Kidney (tissue), 13 donors: ENCODE measurements at regions not wholly inside any gene's neighbourhood (a gene's known extent, or its start where the extent isn't known, plus 50 kb on each side); places are given as distances from the start of the nearest gene placed in this dataset.

ENCODE experiments used
- DNase-seq, 5 donors: peaks; one replicate each; pipeline ENCODE4 v3.0.0-alpha.2; 2013 to 2020
- FAIRE-seq: peaks from 2 replicates; lab custom pipeline; 2012; peaks lifted over from hg19 to GRCh38; lab: Jason Lieb, UNC
- H3K27ac ChIP-seq, 2 donors: one replicate each; pipeline ENCODE4 v1.7.0; 2013; ENCODE audit warnings: low read depth in 2 of 2, low read length in 2 of 2, inconsistent platforms in 1 of 2
- H3K27me3 ChIP-seq: one replicate; pipeline ENCODE4 v1.7.1; 2013; ENCODE audit warnings: low read length, inconsistent platforms; ENCODE audit not compliant: control insufficient read depth, insufficient read depth
- H3K36me3 ChIP-seq, 3 donors: one replicate each; pipeline versions ENCODE4 v1.7.0 to v1.7.1; 2013; ENCODE audit warnings: low read length in 3 of 3, control low read depth in 1 of 3, inconsistent platforms in 1 of 3; ENCODE audit not compliant: insufficient read depth in 3 of 3, control insufficient read depth in 2 of 3
- H3K4me1 ChIP-seq, 3 donors: one replicate each; pipeline versions ENCODE4 v1.7.0 to v1.7.1; 2013; ENCODE audit warnings: low read length in 3 of 3, inconsistent platforms in 1 of 3, low read depth in 1 of 3; ENCODE audit not compliant: control insufficient read depth in 2 of 3, insufficient read depth in 2 of 3
- H3K4me3 ChIP-seq, 3 donors: one replicate each; pipeline versions ENCODE4 v1.7.0 to v1.8.1; 2013; ENCODE audit warnings: low read length in 3 of 3, control low read depth in 1 of 3, inconsistent platforms in 1 of 3
- H3K9ac ChIP-seq, 3 donors: one replicate each; pipeline versions ENCODE4 v1.7.0 to v1.7.1; 2013; ENCODE audit warnings: low read length in 3 of 3, control low read depth in 1 of 3, inconsistent platforms in 1 of 3
- H3K9me3 ChIP-seq, 3 donors: one replicate each; pipeline versions ENCODE4 v1.7.0 to v1.7.1; 2013; ENCODE audit warnings: low read length in 3 of 3, control low read depth in 1 of 3, inconsistent platforms in 1 of 3; ENCODE audit not compliant: control insufficient read depth in 2 of 3, insufficient read depth in 1 of 3
- CTCF ChIP-seq: IDR thresholded peaks from 3 replicates; pipeline ENCODE4 v1.5.1; 2012; ENCODE audit warnings: mild to moderate bottlenecking, moderate library complexity, borderline replicate concordance; ENCODE audit not compliant: insufficient read depth; ENCODE audit errors: extremely low read depth
- intact Hi-C: fragments of 100-400 bp; cut with DNase I; formaldehyde crosslinking; loops from one replicate; pipeline ENCODE4 v1.11.1; 2022
- donor health status: control.
- donor health status: control.
- donor health status: control.
- donor health status: control.
- donor health status: control.
- donor health status: DM: yes; HTN: yes; CAD: no.
- donor health status: Normal renal cell carcinoma (clear cell type).

DNA sequence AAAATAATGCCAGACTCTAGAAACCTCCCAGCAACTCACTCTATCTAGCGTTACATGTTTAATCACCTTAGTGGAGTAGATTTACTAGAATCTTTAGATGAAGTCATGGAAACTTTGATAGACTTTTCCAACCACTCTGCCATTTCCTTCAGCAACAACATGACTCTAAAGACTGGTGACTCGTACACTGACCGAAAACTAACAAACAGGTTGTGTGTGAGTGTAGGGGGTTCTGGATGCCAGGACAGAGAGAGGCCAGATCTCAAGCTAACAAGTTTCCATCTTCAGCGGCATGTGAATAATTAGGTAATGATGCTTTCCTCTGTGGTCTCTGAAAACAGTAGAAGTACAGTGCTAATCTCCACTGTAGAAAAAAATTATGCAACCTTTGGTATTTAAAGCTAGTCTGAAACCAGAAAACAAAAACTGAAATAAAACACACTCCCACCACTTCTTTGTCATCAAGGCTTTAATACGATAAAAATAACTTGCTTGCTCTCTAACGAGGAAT, 286.4 kb downstream of the PRDM5 start:
- intact Hi-C loops, result no loop called here
- Histone ChIP-seq H3K27me3 (no peaks in the 10 kb centered on the region), H3K9me3 (no peaks in the 10 kb centered on the region), H3K27ac (no peak overlapping the region), H3K36me3 (no peaks in the 10 kb centered on the region), H3K4me1 (no peaks in the 10 kb centered on the region), H3K4me3 (no peak overlapping the region), H3K9ac (no peak overlapping the region)
- DNase-seq (no peak), FAIRE-seq (no peak)
- TF ChIP-seq CTCF, result no peak

DNA sequence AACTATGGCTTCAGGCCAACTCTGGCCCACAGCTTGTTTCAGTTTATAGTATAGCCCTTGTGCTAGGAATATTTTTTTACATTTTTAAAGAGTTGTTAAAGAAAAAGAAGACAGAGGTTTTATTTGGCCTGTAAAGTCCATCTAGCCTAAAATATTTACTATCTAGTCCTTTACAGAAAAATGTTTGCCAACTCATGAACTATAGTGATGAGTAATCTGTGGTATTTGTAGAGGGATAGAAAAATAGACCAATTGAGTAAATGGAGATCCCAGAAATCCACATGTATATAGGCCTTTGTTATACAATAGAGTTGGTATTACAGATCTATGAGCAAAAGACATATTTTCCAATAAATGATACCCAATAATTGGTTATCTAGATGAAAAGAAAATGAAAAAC, 288.7 kb downstream of the PRDM5 start:
- DNase-seq (no peak), FAIRE-seq (no peak)
- Histone ChIP-seq H3K27me3 (no peaks in the 10 kb centered on the region), H3K4me1 (no peaks in the 10 kb centered on the region), H3K9me3 (no peaks in the 10 kb centered on the region), H3K9ac (no peak overlapping the region), H3K27ac (no peak overlapping the region), H3K36me3 (no peaks in the 10 kb centered on the region), H3K4me3 (no peak overlapping the region)
- intact Hi-C loops, result no loop called here
- no peak for TF ChIP-seq CTCF

DNA sequence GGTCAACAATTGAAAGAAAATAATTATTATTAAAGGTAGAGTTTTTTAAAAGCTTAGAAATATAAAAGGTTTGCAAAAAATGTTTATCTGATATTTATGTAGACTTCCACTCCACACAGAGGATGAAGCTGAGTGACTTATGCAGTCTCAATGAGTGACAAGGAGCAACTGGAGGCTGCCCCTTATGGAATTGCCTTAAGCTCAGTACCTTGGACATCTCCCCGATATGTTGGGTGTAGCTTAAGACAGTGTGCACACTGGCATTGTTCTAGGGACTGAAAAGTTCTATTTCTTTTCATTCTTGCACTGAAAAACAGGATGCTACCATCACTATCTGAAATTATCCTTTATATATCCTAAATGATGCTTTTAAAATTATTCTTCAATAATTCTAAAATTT, 292.1 kb downstream of the PRDM5 start:
- DNase-seq, result peak in 1 of 5 donors; percentile 18
- intact Hi-C loops, result no loop called here

More for the DNA sequence above, 292.1 kb downstream of the PRDM5 start:
- FAIRE-seq, result no peak
- no peak overlapping the region for H3K9ac ChIP-seq
- H3K27ac ChIP-seq, result no peak overlapping the region
- no peaks in the 10 kb centered on the region for H3K36me3 ChIP-seq
- H3K4me1 ChIP-seq, result no peaks in the 10 kb centered on the region
- no peak for TF ChIP-seq CTCF
- no peaks in the 10 kb centered on the region for H3K9me3 ChIP-seq
- H3K27me3 ChIP-seq, result no peaks in the 10 kb centered on the region
- H3K4me3 ChIP-seq, result no peak overlapping the region
